ENCODE measurements at regions not wholly inside any gene's neighbourhood (a gene's known extent, or its start where the extent isn't known, plus 50 kb on each side); places are given as distances from the start of the nearest gene placed in this dataset.

GRCh38 chr12:107612508-107612907 is 73.1 kb upstream of the PWP1 start:
- Histone ChIP-seq H2AFZ (ENCODE audit: low read length) (no peak overlapping the region), H3K4me1 (ENCODE audit: insufficient read depth, low read length, poor library complexity, severe bottlenecking) (no peaks in the 10 kb centered on the region), H3K79me2 (ENCODE audit: insufficient read depth, low read length) (no peaks in the 10 kb centered on the region), H3F3A (ENCODE audit: low read depth) (no peaks in the 10 kb centered on the region), H3K4me3 (ENCODE audit: low read length, poor library complexity, severe bottlenecking) (no peak overlapping the region), H3K36me3 (ENCODE audit: insufficient read depth, low read length) (no peaks in the 10 kb centered on the region), H4K20me1 (ENCODE audit: insufficient read depth, low read length, poor library complexity, severe bottlenecking) (no peaks in the 10 kb centered on the region), H3K9ac (ENCODE audit: low read depth, low read length, poor library complexity, severe bottlenecking) (no peak overlapping the region), H3K9me2 (replicated peaks; ENCODE audit: low read depth, low read length) (no peaks in the 10 kb centered on the region), H3K9me3 (ENCODE audit: insufficient read depth, low read depth, low read length) (no peaks in the 10 kb centered on the region), H3K4me2 (ENCODE audit: low read depth, low read length, poor library complexity, severe bottlenecking) (no peak overlapping the region), H3K27me3 (ENCODE audit: insufficient read depth, low read length, poor library complexity, severe bottlenecking) (no peaks in the 10 kb centered on the region)
- TF ChIP-seq CTCF (conservative IDR thresholded peaks at IDR 0.05; ENCODE audit: low read length) (no peak), EZH2phosphoT487 (IDR thresholded peaks at IDR 0.05; ENCODE audit: borderline replicate concordance) (no peak)

GRCh38 chr12:107616941-107617340 is 68.7 kb upstream of the PWP1 start:
- Histone ChIP-seq H3K79me2 (ENCODE audit: insufficient read depth, low read length) (no peaks in the 10 kb centered on the region), H3K9ac (ENCODE audit: low read depth, low read length, poor library complexity, severe bottlenecking) (no peak overlapping the region), H3K4me1 (ENCODE audit: insufficient read depth, low read length, poor library complexity, severe bottlenecking) (no peaks in the 10 kb centered on the region), H3F3A (ENCODE audit: low read depth) (no peaks in the 10 kb centered on the region), H3K36me3 (ENCODE audit: insufficient read depth, low read length) (peaks cover 7% of the 10 kb centered on the region; the same call in 1 of the 2 replicates), H3K4me3 (ENCODE audit: low read length, poor library complexity, severe bottlenecking) (no peak overlapping the region), H3K4me2 (ENCODE audit: low read depth, low read length, poor library complexity, severe bottlenecking) (no peak overlapping the region), H3K27me3 (ENCODE audit: insufficient read depth, low read length, poor library complexity, severe bottlenecking) (no peaks in the 10 kb centered on the region), H2AFZ (ENCODE audit: low read length) (no peak overlapping the region), H3K9me3 (ENCODE audit: insufficient read depth, low read depth, low read length) (no peaks in the 10 kb centered on the region), H3K9me2 (replicated peaks; ENCODE audit: low read depth, low read length) (no peaks in the 10 kb centered on the region), H4K20me1 (ENCODE audit: insufficient read depth, low read length, poor library complexity, severe bottlenecking) (no peaks in the 10 kb centered on the region)
- TF ChIP-seq EZH2phosphoT487 (IDR thresholded peaks at IDR 0.05; ENCODE audit: borderline replicate concordance), result no peak
- TF ChIP-seq CTCF (conservative IDR thresholded peaks at IDR 0.05; ENCODE audit: low read length), result no peak

GRCh38 chr12:107618106-107618505 is 67.5 kb upstream of the PWP1 start:
- H3K27me3 ChIP-seq (ENCODE audit: insufficient read depth, low read length, poor library complexity, severe bottlenecking), result no peaks in the 10 kb centered on the region
- no peak overlapping the region for H3K9ac ChIP-seq (ENCODE audit: low read depth, low read length, poor library complexity, severe bottlenecking)
- no peak overlapping the region for H3K4me3 ChIP-seq (ENCODE audit: low read length, poor library complexity, severe bottlenecking)
- H2AFZ ChIP-seq (ENCODE audit: low read length), result no peak overlapping the region
- H3K36me3 ChIP-seq (ENCODE audit: insufficient read depth, low read length), result peaks cover 7% of the 10 kb centered on the region; the same call in 1 of the 2 replicates
- H3F3A ChIP-seq (ENCODE audit: low read depth), result no peaks in the 10 kb centered on the region
- H3K4me1 ChIP-seq (ENCODE audit: insufficient read depth, low read length, poor library complexity, severe bottlenecking), result no peaks in the 10 kb centered on the region
- H3K4me2 ChIP-seq (ENCODE audit: low read depth, low read length, poor library complexity, severe bottlenecking), result no peak overlapping the region
- no peaks in the 10 kb centered on the region for H4K20me1 ChIP-seq (ENCODE audit: insufficient read depth, low read length, poor library complexity, severe bottlenecking)
- no peaks in the 10 kb centered on the region for H3K9me2 ChIP-seq (replicated peaks; ENCODE audit: low read depth, low read length)
- H3K79me2 ChIP-seq (ENCODE audit: insufficient read depth, low read length), result no peaks in the 10 kb centered on the region
- TF ChIP-seq EZH2phosphoT487 (IDR thresholded peaks at IDR 0.05; ENCODE audit: borderline replicate concordance), result no peak
- TF ChIP-seq CTCF (conservative IDR thresholded peaks at IDR 0.05; ENCODE audit: low read length), result no peak
- H3K9me3 ChIP-seq (ENCODE audit: insufficient read depth, low read depth, low read length), result no peaks in the 10 kb centered on the region
